ENCODE measurements at regions not wholly inside any gene's neighbourhood (a gene's known extent, or its start where the extent isn't known, plus 50 kb on each side); places are given as distances from the start of the nearest gene placed in this dataset.

DNA sequence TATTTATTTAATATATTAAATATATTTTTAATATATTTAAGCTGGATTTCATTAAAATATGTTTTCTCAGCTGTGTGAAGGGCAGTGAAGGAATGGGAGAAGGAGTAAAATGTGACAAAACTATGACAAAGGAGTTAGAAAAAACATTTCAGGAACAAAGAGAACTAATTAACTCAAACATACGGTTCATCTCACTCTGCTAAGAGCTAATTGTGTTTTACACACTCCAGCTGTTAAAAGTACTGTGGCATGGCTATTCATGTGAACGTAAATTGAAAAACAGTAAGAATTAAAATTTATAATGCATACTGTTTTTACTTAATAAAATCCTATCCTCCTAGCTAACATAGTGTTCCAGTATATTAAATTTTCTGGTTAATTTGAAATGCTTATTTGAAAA lies 262.5 kb upstream of the GNAI1 start:
- DNase-seq (ENCODE audit: low read depth in 2 of 2), result no peak

DNA sequence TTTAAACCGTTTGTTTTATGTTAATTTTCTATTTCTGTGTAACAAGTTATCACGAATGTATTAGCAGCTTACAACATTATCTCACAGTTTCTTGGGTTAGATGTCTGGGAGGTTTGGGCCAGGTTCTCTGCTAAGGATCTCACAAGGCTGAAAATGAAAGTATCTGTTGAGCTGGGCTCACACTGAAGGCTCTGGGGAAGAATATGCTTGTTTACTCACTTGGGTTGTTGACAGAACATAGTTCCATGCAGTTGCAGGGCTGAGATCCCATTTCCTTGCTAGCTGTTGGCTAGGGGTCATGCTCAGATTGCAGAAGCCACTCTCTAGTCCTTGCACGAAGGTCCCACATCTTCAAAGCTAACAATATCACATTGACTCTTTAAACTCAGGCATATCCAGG lies 266.6 kb upstream of the GNAI1 start:
- no peak for DNase-seq (ENCODE audit: low read depth in 2 of 2)

DNA sequence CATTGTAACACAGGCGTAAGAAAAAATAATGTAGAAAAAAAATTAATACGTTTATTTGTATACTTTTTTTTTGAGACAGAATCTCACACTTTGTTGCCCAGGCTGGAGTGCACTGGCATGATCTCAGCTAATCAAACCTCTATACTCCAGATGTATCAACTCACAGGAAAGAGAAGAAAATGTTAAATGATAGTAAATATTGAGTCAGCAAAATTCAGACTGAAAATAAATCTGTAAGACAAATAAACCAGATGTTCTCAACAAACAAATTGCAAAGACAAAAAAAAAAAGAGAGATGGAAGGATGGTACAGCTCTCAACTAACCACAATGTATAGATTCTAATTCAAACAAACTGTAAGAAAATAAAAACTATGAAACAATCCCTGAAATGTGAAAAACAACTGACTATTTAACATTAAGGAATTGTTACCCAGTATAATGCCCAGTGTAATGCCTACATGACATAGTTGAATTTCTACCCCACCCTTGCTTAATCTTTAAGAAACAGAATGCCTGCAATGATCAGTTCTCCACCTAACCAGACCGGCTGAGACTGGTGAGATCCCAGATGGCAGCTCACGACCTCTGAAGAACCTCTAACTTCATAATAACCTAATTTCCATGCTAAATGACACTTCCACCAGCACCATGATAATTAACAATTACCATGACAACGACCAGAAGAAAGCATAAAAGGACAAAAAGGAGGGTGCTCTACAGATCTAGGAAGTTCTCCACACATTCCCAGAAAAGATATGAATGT lies 272.0 kb upstream of the GNAI1 start:
- no peak for DNase-seq (ENCODE audit: low read depth in 2 of 2)

GRCh38 chr7:79855172-79855571 lies 279.5 kb upstream of the GNAI1 start:
- no peak for DNase-seq (ENCODE audit: low read depth in 2 of 2)

- no peak for DNase-seq (ENCODE audit: low read depth in 2 of 2)
These were observed 280.0 kb upstream of the GNAI1 start for GRCh38 chr7:79854621-79855020.

DNA sequence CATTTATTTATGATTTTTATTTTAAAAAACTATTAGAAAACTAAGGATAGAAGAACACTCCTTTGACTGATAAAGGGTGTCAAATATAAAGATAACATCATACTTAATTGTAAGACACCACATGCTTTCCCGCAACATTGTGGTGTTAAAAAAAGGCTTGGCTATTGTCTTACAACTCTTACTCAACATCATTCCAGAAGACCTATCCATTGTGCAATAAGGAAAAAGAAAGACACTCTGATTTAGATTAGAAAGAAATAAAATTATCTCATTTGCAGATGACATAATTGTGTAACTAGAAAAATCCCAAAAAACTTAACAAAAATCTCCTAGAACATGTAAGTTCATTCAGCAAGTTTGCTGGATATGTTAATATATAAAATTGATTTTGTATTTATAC lies 296.7 kb upstream of the GNAI1 start:
- DNase-seq (ENCODE audit: low read depth in 2 of 2), result no peak

DNA sequence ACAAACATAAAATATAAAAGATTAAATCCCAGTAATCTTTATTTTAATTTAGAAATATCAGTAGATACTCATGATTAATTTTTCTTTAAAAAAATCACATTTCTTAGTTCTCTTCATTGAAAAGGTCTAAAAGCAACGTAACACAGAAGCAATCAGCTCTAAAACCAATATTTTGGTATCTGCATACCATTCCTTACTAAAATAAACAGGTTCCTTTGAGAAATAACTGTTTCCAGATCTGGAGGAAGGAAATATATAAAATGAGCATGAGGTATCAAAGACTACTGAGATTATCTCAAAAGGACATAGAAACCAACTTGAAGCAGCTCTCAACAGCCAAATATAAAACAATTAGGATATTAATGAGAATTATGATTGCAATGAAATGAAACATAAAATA lies 301.0 kb upstream of the GNAI1 start:
- DNase-seq (ENCODE audit: low read depth in 2 of 2), result no peak

- DNase-seq (ENCODE audit: low read depth in 2 of 2), result no peak
These were observed 305.8 kb upstream of the GNAI1 start for GRCh38 chr7:79828866-79829265.

GRCh38 chr7:79823246-79823951 lies 311.2 kb upstream of the GNAI1 start:
- no peak for DNase-seq (ENCODE audit: low read depth in 2 of 2)

- no peak for DNase-seq (ENCODE audit: low read depth in 2 of 2)
These were observed 311.9 kb upstream of the GNAI1 start for GRCh38 chr7:79822620-79823240.

- DNase-seq (ENCODE audit: low read depth in 2 of 2), result no peak
These were observed 314.2 kb upstream of the GNAI1 start for GRCh38 chr7:79820387-79820786.

DNA sequence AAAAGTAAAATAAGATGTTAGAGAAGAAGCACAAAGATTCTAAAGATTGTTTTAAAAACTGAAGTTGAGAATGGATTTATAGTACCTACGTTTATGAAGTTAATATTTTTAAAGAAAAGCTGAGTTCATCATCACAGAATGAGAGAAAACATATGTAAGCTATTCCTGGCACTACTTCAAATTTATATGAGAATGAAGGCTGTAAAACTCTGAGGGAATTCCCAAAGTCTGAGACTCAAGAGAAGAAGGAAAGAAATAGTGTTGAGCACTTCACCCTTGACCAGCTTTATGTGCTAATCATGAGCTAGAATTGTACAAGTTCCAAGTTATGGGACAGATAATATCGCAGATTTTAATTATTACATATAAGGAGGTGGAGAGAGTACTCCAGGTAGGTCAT lies 323.7 kb upstream of the GNAI1 start:
- no peak for DNase-seq (ENCODE audit: low read depth in 2 of 2)

DNA sequence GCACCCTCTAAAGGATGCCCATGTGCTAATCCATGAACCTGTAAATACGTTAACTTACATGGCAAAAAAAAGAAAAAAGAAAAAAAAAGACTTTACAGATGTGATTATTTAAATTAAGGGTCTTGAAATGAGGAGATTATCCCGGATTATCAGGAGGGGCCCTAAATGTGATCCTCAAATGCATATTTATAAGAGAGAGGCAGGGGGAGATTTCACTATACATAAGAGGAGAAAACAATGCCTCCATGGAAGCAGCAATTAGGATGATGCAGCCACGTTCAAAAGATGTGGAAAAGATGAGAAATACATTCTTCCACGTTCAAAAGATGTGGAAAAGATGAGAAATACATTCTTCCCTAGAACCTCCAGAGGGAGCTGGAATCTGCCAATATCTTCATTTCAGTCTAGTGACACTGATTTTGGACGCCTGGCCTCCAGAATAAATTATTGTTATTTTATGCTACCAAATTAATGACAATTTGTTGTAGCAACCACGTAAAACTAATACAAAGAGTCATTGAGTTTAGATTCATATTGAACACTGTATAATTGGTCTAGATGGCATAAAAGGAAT lies 328.4 kb upstream of the GNAI1 start:
- no peak for DNase-seq (ENCODE audit: low read depth in 2 of 2)

DNA sequence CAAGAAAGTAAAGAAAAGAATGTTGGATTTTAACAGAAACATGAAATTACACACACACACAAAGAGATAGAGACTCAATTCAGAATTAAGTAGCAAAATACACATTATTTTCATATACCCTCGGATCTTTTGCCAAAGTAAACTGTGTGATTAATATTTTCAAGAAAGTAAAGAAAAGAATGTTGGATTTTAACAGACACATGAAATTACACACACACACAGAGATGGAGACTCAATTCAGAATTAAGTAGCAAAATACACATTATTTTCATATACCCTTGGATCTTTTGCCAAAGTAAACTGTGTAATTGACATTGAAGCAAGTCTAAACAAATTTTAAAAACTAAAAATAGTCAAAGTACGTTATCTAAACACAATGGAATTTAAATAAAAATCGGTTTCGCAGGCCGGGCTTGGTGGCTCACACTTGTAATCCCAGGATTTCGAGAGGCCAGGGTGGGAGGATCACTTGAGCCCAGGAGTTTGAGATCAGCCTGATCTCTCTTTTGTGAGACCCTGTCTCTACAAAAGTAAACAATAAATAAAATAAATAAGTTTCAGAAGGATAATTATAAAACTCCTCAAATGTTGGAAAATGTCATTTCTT lies 337.3 kb upstream of the MAGI2 start:
- no peak for DNase-seq (ENCODE audit: low read depth in 2 of 2)

GRCh38 chr7:79789584-79790345 lies 336.3 kb upstream of the MAGI2 start:
- no peak for DNase-seq (ENCODE audit: low read depth in 2 of 2)

- DNase-seq (ENCODE audit: low read depth in 2 of 2), result no peak
These were observed 334.2 kb upstream of the MAGI2 start for GRCh38 chr7:79787623-79788022.

DNA sequence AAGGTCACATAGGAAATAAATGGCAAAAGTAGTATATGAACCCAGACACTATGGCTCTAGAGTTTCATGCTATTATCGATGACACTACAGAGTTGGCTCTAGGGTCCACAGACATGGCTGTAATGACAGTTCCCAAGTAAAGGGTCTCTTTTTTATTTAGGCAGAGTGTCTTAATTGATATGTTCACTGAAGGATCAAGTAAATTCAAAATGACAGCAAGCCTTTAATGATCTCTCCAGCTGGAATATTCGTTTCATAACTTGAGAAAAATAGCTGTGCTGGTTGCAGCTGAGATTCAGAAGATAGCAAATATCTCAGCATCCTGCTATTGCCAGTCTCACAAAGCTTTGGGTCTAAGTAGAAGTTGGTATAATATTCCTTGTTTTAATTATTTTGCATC lies 333.6 kb upstream of the MAGI2 start:
- no peak for DNase-seq (ENCODE audit: low read depth in 2 of 2)

DNA sequence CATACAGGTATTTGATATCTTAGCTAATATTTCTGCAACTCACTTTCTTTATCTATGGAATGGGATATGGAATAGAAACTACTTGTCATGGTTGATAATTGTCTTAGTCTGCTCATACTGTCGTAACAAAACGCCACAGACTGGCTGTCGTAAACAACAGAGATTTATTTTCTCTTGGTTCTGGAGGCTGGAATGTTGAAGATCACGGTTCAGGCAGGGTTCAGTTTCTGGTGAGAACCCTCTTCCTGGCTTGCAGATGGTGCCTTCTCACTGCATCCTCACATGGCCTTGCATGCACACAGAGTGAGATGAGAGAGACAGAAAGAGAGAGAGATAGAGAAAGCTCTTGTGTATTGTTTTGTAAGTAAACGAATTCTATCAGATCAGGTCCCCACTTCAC lies 332.7 kb upstream of the MAGI2 start:
- DNase-seq (ENCODE audit: low read depth in 2 of 2), result no peak

GRCh38 chr7:79785556-79785955 lies 332.1 kb upstream of the MAGI2 start:
- no peak for DNase-seq (ENCODE audit: low read depth in 2 of 2)

- no peak for DNase-seq (ENCODE audit: low read depth in 2 of 2)
These were observed 329.4 kb upstream of the MAGI2 start for GRCh38 chr7:79782906-79783305.

- no peak for DNase-seq (ENCODE audit: low read depth in 2 of 2)
These were observed 328.8 kb upstream of the MAGI2 start for GRCh38 chr7:79782256-79782655.

- no peak for DNase-seq (ENCODE audit: low read depth in 2 of 2)
These were observed 328.2 kb upstream of the MAGI2 start for GRCh38 chr7:79781716-79782115.

Data from stimulated activated CD8-positive, alpha-beta memory T cell treated with anti-CD3 and anti-CD28 coated beads, Interleukin-15, amount 100 ng/mL, for 4 hours (primary cell).